Right renal cortex interstitium (tissue), 3 donors: ENCODE measurements at regions not wholly inside any gene's neighbourhood (a gene's known extent, or its start where the extent isn't known, plus 50 kb on each side); places are given as distances from the start of the nearest gene placed in this dataset.
"Not testable (repeated sequence)": the region's sequence is repeated elsewhere in the genome, so short reads cannot be mapped to it uniquely, and the experiment has no call there.

Experiments used
- DNase-seq, 3 donors: peaks; one replicate each; pipeline ENCODE4 v3.0.0-alpha.2; 2013; ENCODE audit warnings: low read depth in 3 of 3, low spot score in 2 of 3

GRCh38 chr2:64250063-64250462, 105.8 kb upstream of the PELI1 start:
- DNase-seq, result no peak

GRCh38 chr2:64250751-64251423, 106.7 kb upstream of the PELI1 start:
- no peak for DNase-seq

GRCh38 chr2:64251497-64252250, 107.5 kb upstream of the PELI1 start:
- no peak for DNase-seq

- not testable (repeated sequence) for DNase-seq
Measured at GRCh38 chr2:64252251-64252978, 108.2 kb upstream of the PELI1 start.

- not testable (repeated sequence) for DNase-seq
Measured at GRCh38 chr2:64253421-64253820, 109.2 kb upstream of the PELI1 start.

GRCh38 chr2:64258566-64258965, 114.3 kb upstream of the PELI1 start:
- DNase-seq, result no peak

GRCh38 chr2:64259312-64259711, 115.1 kb upstream of the PELI1 start:
- DNase-seq, result no peak

GRCh38 chr2:64260093-64260803, 116.0 kb upstream of the PELI1 start:
- no peak for DNase-seq

- DNase-seq, result no peak
Measured at GRCh38 chr2:64260817-64261216, 116.6 kb upstream of the PELI1 start.

- DNase-seq, result no peak
Measured at GRCh38 chr2:64262071-64262470, 117.9 kb upstream of the PELI1 start.

- DNase-seq, result no peak
Measured at GRCh38 chr2:64262816-64263215, 118.6 kb upstream of the PELI1 start.

- DNase-seq, result no peak
Measured at GRCh38 chr2:64263315-64263714, 119.1 kb upstream of the PELI1 start.

- no peak for DNase-seq
Measured at GRCh38 chr2:64267699-64268098, 123.5 kb upstream of the PELI1 start.

GRCh38 chr2:64268330-64269048, 124.3 kb upstream of the PELI1 start:
- no peak for DNase-seq

- no peak for DNase-seq
Measured at GRCh38 chr2:64273524-64274398, 129.5 kb upstream of the PELI1 start.

GRCh38 chr2:64274399-64275173, 130.4 kb upstream of the PELI1 start:
- no peak for DNase-seq

GRCh38 chr2:64275174-64275466, 130.9 kb upstream of the PELI1 start:
- no peak for DNase-seq

- DNase-seq, result no peak
Measured at GRCh38 chr2:64276417-64277095, 132.3 kb upstream of the PELI1 start.
